ENCODE measurements at regions not wholly inside any gene's neighbourhood (a gene's known extent, or its start where the extent isn't known, plus 50 kb on each side); places are given as distances from the start of the nearest gene placed in this dataset.

- TF ChIP-seq CTCF (conservative IDR thresholded peaks at IDR 0.05 in 1 of 2, IDR thresholded peaks at IDR 0.05 in 1 of 2; ENCODE audit: extremely low read depth in 1 of 2, insufficient read depth in 1 of 2, low read depth in 1 of 2, low read length in 2 of 2) (no peak), EZH2 (IDR thresholded peaks at IDR 0.05; ENCODE audit: borderline replicate concordance, low read length) (no peak)
Measured at GRCh38 chr9:79028101-79028500, 543.7 kb upstream of the TLE4 start.
